ENCODE measurements at regions not wholly inside any gene's neighbourhood (a gene's known extent, or its start where the extent isn't known, plus 50 kb on each side); places are given as distances from the start of the nearest gene placed in this dataset.
"Not testable (repeated sequence)": the region's sequence is repeated elsewhere in the genome, so short reads cannot be mapped to it uniquely, and the experiment has no call there.

DNA sequence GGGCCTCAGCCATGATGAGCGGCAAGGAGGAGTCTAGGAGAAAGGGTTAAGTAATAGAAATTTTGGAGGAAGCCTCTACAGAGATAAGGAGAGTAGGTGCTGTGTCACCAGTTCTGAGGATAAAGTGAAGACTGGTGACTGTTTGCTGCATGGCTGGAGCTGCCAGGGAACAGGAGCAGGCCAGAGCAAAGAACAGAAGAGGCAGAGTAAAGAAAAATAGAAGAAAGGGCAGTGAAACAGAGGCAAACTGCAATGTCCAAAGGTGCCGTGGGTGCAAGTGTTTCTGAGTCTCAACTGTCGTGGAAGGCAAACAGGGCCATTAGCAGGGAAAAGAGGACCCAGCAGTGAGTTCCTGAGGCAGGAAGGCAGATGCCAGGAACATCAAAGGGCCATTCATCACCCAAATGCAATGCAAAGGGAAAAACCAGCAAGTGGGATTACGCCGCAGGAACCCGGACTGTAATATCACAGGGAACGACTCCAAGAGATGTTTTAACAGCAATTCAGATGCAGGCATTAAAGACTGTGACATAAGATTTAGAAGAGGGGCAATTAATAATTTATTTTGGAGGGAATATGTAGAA lies 318.3 kb downstream of the FOXO1 start:
- no peak for DNase-seq (ENCODE audit: low read depth)

DNA sequence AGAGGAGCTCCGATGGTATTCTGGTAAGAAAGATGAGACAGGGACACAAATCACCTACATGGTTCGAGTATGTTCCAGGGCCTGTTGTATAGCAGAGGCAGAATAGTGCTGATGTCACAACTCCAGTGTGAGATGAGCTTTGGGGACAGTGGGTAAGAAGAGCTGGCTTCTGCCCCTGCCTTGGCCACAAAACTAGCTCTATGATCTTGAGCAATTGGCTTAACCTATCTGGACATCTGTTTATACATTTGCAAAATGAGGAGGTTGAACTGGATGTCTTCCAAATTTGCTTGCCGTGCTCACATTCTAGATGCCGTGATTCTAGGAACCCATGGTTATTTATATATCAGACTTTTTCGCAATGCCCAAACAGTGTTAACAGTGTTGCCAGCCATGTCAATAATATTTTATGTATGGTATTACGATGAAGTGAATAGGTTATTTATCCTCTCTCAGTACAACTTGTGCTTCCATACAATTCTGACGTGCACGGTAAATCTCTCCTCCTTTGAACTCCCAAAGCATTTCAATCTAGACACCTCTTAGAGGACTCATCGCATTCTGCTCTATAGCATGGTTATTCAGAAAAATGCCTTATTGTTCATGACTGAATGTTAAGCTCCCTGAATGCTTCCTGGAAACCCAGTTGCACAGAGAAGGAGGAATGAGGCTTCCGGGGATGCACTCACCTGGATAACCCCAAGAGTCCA lies 316.0 kb downstream of the FOXO1 start:
- no peak for DNase-seq (ENCODE audit: low read depth)

DNA sequence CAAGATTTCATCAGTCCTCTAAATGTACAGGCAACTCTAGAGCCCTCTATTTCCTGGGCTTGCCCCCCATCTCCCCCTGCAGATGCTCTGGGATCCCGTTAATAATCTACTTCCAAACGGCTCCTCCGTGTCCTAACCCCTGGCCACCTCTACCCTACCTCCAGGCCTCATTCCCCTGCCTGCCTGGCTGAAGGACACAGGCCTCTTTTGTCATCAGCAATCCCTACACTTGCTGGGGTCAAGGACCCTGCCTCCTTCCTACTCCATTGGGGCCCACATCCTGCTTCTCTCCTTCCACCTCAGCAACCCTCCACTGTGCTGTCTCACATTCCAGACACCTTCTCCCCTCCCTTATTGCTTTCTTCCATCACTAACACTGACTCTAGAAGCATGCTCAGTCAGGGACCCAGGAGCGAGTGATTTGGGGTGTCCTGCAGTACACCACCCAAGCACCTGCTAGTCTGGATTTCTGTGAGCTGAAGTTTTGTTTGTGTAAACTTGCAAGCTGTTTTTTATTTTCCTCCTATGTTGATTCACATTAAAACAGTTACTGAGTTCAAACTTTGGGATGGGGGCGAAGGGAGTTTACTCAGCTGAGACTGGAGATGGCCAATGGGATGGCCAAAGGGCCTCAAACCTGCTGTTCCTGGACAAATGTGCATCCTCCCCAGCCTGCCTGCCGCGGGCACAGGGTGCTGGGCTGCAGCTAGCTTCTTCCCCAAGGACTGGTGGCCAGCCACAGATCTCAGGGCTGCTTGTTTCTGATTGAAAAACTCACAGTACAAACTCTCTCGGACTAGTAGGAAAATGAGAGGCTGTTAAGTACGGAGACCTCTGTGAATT lies 314.7 kb downstream of the FOXO1 start:
- no peak for DNase-seq (ENCODE audit: low read depth)

GRCh38 chr13:40352380-40352778 lies 314.1 kb downstream of the FOXO1 start:
- no peak for DNase-seq (ENCODE audit: low read depth)

- no peak for DNase-seq (ENCODE audit: low read depth)
These were observed 313.5 kb downstream of the FOXO1 start for GRCh38 chr13:40352802-40353562.

DNA sequence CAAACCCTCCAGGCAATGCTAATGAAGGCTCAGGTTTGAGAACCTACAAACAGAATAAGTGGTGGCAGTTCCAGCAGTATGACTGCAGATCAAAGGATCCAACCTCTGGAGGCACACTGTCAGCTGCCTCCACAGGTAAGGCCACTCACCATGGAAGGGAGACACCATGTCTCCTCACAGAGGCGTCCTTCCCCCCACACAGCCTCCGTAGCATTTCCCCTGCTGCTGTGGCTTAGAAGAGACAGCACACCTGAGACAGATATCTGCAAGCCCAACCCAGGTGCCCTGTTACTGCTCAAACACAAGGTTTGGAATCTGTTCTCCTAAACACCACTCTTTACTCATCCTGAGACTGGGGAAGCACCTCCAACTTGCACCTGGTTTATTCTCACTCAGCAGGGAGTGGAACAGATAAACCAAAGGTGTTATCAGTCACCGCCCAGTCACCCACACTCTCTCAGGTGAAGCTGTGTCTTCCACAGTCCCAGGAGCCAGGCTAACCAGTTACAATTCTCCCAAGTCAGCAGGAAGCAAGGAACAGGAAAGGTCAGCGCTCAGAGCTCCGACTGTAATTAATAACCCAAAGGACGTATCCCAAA lies 311.2 kb downstream of the FOXO1 start:
- no peak for DNase-seq (ENCODE audit: low read depth)

GRCh38 chr13:40356011-40356410 lies 310.4 kb downstream of the FOXO1 start:
- no peak for DNase-seq (ENCODE audit: low read depth)

- DNase-seq (ENCODE audit: low read depth) = not testable (repeated sequence)
These were observed 310.0 kb downstream of the FOXO1 start for GRCh38 chr13:40356458-40356857.

- DNase-seq (ENCODE audit: low read depth) = peak; percentile 60
These were observed 303.9 kb downstream of the FOXO1 start for GRCh38 chr13:40362502-40362901.

DNA sequence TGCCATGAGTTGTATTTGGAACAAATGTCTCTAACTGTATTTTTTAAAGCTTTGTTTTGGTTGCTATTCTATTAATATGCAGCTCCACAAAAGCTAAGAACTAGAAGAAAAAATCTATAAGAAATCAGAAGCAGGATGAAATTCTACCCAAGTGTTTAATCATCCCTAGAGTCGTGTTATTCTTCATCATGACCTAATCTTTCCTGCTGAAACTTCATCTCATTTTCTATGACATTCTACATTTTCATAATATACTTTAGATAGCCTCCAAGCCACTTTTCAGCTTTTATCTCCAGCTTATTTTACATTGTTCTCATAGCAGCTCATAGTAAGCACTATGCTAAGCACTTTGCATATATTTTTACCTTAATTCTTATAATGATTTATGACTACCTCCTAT lies 302.8 kb downstream of the FOXO1 start:
- DNase-seq (ENCODE audit: low read depth) = no peak

GRCh38 chr13:40366119-40366518 lies 300.3 kb downstream of the FOXO1 start:
- DNase-seq (ENCODE audit: low read depth) = no peak

GRCh38 chr13:40368127-40368891 lies 298.1 kb downstream of the FOXO1 start:
- no peak for DNase-seq (ENCODE audit: low read depth)

GRCh38 chr13:40370661-40371060 lies 295.8 kb downstream of the FOXO1 start:
- no peak for DNase-seq (ENCODE audit: low read depth)

DNA sequence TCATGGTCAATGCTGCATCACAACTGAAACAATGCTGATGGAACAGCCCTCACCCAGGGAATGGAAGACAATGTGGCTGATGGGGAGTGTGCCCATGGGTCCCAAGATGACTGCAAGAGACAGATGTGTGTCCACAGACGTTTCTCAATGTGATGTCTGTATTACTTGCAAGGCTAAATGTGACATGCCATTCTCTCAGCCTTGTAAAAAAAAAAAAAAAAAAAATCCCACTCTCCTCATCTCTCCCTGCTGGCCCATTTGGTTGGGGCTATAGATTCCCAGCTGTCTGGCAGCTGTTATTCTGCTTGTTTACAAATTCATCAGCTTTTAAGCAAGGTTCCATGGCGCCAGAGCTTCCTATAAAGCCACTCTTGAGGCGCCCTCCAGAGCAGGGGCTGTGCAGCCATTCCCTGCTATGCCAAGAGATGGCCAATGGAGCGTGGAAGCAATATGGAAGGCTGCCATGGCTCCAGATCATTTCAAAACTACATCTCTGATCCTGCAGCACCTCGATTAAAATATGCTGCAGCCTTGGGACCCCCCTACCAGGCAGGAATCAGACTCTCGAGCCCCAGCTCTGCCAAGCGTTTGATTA lies 294.8 kb downstream of the FOXO1 start:
- DNase-seq (ENCODE audit: low read depth) = no peak

- not testable (repeated sequence) for DNase-seq (ENCODE audit: low read depth)
These were observed 292.8 kb downstream of the FOXO1 start for GRCh38 chr13:40373608-40374007.

GRCh38 chr13:40375489-40376171 lies 290.8 kb downstream of the FOXO1 start:
- DNase-seq (ENCODE audit: low read depth) = no peak

GRCh38 chr13:40376296-40376849 lies 290.1 kb downstream of the FOXO1 start:
- DNase-seq (ENCODE audit: low read depth) = no peak

DNA sequence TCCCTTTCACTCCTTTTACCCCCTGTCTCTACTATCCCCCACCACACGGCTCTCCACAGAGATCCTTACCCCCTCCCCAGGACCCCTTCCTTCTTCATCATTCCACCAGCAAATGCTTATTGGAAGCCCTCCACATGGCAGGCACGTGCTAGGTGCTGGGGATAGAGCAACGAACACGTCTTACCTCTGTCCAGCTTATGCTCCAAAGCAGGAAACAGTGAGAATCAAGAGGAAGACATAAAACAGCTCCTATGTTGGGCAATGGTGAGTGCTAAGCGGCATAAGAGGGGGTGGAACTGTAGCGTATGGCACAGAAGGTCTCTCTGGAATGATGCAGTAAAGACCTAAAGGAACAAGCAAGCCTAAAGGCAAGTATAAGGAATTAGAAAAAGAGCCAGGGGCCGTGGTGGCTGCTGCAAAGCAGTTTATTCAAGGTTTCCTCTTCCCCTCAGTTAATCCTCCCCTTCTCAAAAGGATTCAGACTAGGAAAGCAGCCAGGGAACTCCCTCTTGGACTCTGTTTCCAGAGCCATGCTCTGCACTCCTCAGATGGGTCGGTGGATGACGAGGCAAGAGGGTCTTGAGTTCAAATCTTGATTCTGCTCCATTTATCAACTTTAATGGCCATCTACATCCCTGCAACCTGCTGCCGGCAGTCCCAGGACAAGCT lies 289.4 kb downstream of the FOXO1 start:
- no peak for DNase-seq (ENCODE audit: low read depth)

- DNase-seq (ENCODE audit: low read depth) = no peak
These were observed 288.7 kb downstream of the FOXO1 start for GRCh38 chr13:40377783-40378182.

All from HT1080 (cell line).